HepG2 (cell line): ENCODE measurements at regions not wholly inside any gene's neighbourhood (a gene's known extent, or its start where the extent isn't known, plus 50 kb on each side); places are given as distances from the start of the nearest gene placed in this dataset.

ENCODE experiments used
- ATAC-seq: fragments of 200-7000 bp; cut with Tn5 transposase; 3 replicates; pipeline ENCODE4 v1.9.1; 2020; ENCODE audit warnings: mild to moderate bottlenecking, moderate library complexity
- BruUV-seq: library from RNA; stranded (reverse); fragments of 400-500 nt; replicated peaks from 2 replicates; lab custom pipeline; 2021; lab: Mats Ljungman, UMichigan
- CTCF ChIA-PET: fragments of 300-600 bp; formaldehyde crosslinking; extraction: SDS; loops from one replicate; lab custom pipeline; 2021; ENCODE audit warnings: low total read pairs, inconsistent platforms, low intra/inter-chr PET ratio; lab: Yijun Ruan, JAX
- POLR2A ChIA-PET: fragments of 350-600 bp; sonication (Branson Sonifier 250); formaldehyde crosslinking; loops from one replicate; lab custom pipeline; 2020; ENCODE audit warnings: antibody characterized with exemption, inconsistent platforms; lab: Yijun Ruan, JAX
- DNase-seq: peaks from one replicate; pipeline ENCODE4 v3.0.0-alpha.2; 2015; ENCODE audit warnings: low spot score
- FAIRE-seq: peaks from 3 replicates; lab custom pipeline; 2011; peaks lifted over from hg19 to GRCh38; lab: Jason Lieb, UNC
- H2AFZ ChIP-seq: one replicate; pipeline ENCODE4 v1.6.1; 2011; ENCODE audit warnings: low read length, inconsistent platforms
- H3K27ac ChIP-seq: fragments of 300-600 bp; 3 replicates; pipeline ENCODE4 v1.8.0; 2011; ENCODE audit warnings: mixed run types, mild to moderate bottlenecking, mixed read lengths, low read length, inconsistent platforms; ENCODE audit not compliant: insufficient read depth; ENCODE audit errors: extremely low read length
- H3K27me3 ChIP-seq, 2 experiments: fragments of 200-600 bp in 1 of 2; 2 replicates in 1 of 2; 3 replicates in 1 of 2; pipeline versions ENCODE4 v1.6.0 to v1.8.0; 2011; ENCODE audit warnings: low read length in 2 of 2, mild to moderate bottlenecking in 2 of 2, moderate library complexity in 2 of 2, inconsistent platforms in 1 of 2; ENCODE audit not compliant: insufficient read depth in 2 of 2, control insufficient read depth in 1 of 2
- H3K36me3 ChIP-seq, 2 experiments: fragments of 200-600 bp in 1 of 2; replicated peaks in 1 of 2; 2 replicates in 1 of 2; 3 replicates in 1 of 2; pipeline versions ENCODE4 v1.5.1 to v1.8.0; 2011; ENCODE audit warnings: low read length in 2 of 2, inconsistent platforms in 1 of 2; ENCODE audit not compliant: insufficient read depth in 2 of 2, control insufficient read depth in 1 of 2
- H3K4me1 ChIP-seq: 2 replicates; pipeline ENCODE4 v1.5.1; 2012; ENCODE audit warnings: low read length, inconsistent platforms; ENCODE audit not compliant: insufficient read depth
- H3K4me2 ChIP-seq: 2 replicates; pipeline ENCODE4 v1.6.0; 2011; ENCODE audit warnings: low read depth, low read length, inconsistent platforms
- H3K4me3 ChIP-seq, 3 experiments: fragments of 200-600 bp in 1 of 3; sonication (generic), shearing (Covaris generic) in 1 of 3; replicated peaks in 1 of 3; 2 replicates each; pipeline ENCODE4 v1.5.1; 2011 to 2016; ENCODE audit warnings: low read length in 3 of 3, inconsistent platforms in 2 of 3, low read depth in 2 of 3, mild to moderate bottlenecking in 2 of 3, control low read depth in 1 of 3, mixed read lengths in 1 of 3; ENCODE audit not compliant: insufficient read depth in 1 of 3
- H3K79me2 ChIP-seq: one replicate; pipeline ENCODE4 v1.6.1; 2011; ENCODE audit warnings: low read length, inconsistent platforms; ENCODE audit not compliant: insufficient read depth
- H3K9ac ChIP-seq: 2 replicates; pipeline ENCODE4 v1.6.0; 2011; ENCODE audit warnings: mild to moderate bottlenecking, low read depth, low read length, inconsistent platforms; ENCODE audit not compliant: insufficient read depth
- H3K9me3 ChIP-seq: 2 replicates; pipeline ENCODE4 v1.5.1; 2012; ENCODE audit warnings: mild to moderate bottlenecking, low read length
- H4K20me1 ChIP-seq: 2 replicates; pipeline ENCODE4 v1.6.0; 2011; ENCODE audit warnings: inconsistent platforms, mild to moderate bottlenecking, low read length, moderate library complexity; ENCODE audit not compliant: insufficient read depth
- ESRRA ChIP-seq: sonication (generic); formaldehyde crosslinking; IDR thresholded peaks from 2 replicates; pipeline ENCODE4 v1.5.1; 2020; ENCODE audit warnings: mild to moderate bottlenecking, low read depth, missing genetic modification reagents
- GATAD2A ChIP-seq: IDR thresholded peaks from 2 replicates; pipeline ENCODE4 v1.6.1; 2016
- KMT2B ChIP-seq: IDR thresholded peaks from 2 replicates; pipeline ENCODE4 v1.6.1; 2016; ENCODE audit warnings: missing genetic modification reagents, missing compliant biosample characterization
- MAFF ChIP-seq: IDR thresholded peaks from 2 replicates; pipeline ENCODE4 v1.6.1; 2011; ENCODE audit warnings: low read depth, low read length, improper control_type of control experiment
- MTA1 ChIP-seq: sonication (generic); formaldehyde crosslinking; IDR thresholded peaks from 2 replicates; pipeline ENCODE4 v1.4.0; 2020; ENCODE audit warnings: missing genetic modification reagents, mild to moderate bottlenecking, borderline replicate concordance
- NR0B2 ChIP-seq: sonication (generic); formaldehyde crosslinking; IDR thresholded peaks from 2 replicates; pipeline ENCODE4 v1.4.0; 2020; ENCODE audit warnings: mild to moderate bottlenecking, missing genetic modification reagents
- NR3C1 ChIP-seq: sonication (generic); formaldehyde crosslinking; IDR thresholded peaks from 2 replicates; pipeline ENCODE4 v1.4.0; 2020; ENCODE audit warnings: missing genetic modification reagents
- POGZ ChIP-seq: sonication (generic); formaldehyde crosslinking; IDR thresholded peaks from 2 replicates; pipeline ENCODE4 v1.4.0; 2020; ENCODE audit warnings: mild to moderate bottlenecking, missing genetic modification reagents
- PPARG ChIP-seq: conservative IDR thresholded peaks from 2 replicates; pipeline ENCODE4 v1.6.1; 2016; ENCODE audit warnings: missing biosample characterization, missing genetic modification reagents
- RFX5 ChIP-seq: IDR thresholded peaks from 2 replicates; pipeline ENCODE4 v1.6.1; 2011; ENCODE audit warnings: low read depth, low read length, improper control_type of control experiment
- RNF219 ChIP-seq: sonication (generic); formaldehyde crosslinking; IDR thresholded peaks from 2 replicates; pipeline ENCODE4 v1.5.0; 2020; ENCODE audit warnings: mild to moderate bottlenecking, missing genetic modification reagents
- SKI ChIP-seq: fragments of 450-650 bp; IDR thresholded peaks from one replicate; pipeline ENCODE4 v1.6.1; 2018; ENCODE audit warnings: mild to moderate bottlenecking; ENCODE audit not compliant: partially characterized antibody
- ZBTB39 ChIP-seq: sonication (generic); formaldehyde crosslinking; IDR thresholded peaks from 2 replicates; pipeline ENCODE4 v1.5.0; 2020; ENCODE audit warnings: missing genetic modification reagents
- ZBTB7B ChIP-seq: sonication (generic); formaldehyde crosslinking; IDR thresholded peaks from 2 replicates; pipeline ENCODE4 v1.4.0; 2020; ENCODE audit warnings: missing genetic modification reagents
- ZNF501 ChIP-seq: sonication (generic); formaldehyde crosslinking; IDR thresholded peaks from 2 replicates; pipeline ENCODE4 v1.5.1; 2020; ENCODE audit warnings: mild to moderate bottlenecking, moderate library complexity, missing genetic modification reagents
- ZNF710 ChIP-seq: sonication (generic); formaldehyde crosslinking; IDR thresholded peaks from 2 replicates; pipeline ENCODE4 v1.5.0; 2020; ENCODE audit warnings: mild to moderate bottlenecking, missing genetic modification reagents, borderline replicate concordance
- ZNF891 ChIP-seq: sonication (generic); formaldehyde crosslinking; IDR thresholded peaks from 2 replicates; pipeline ENCODE4 v1.5.0; 2020; ENCODE audit warnings: mild to moderate bottlenecking, missing genetic modification reagents
- ZSCAN21 ChIP-seq: sonication (generic); formaldehyde crosslinking; IDR thresholded peaks from 2 replicates; pipeline ENCODE4 v1.8.0; 2022; ENCODE audit warnings: mild to moderate bottlenecking, missing genetic modification reagents, moderate library complexity, borderline replicate concordance
- WGBS: methylation state at CpG from one replicate; pipeline ENCODE4 v1.1.6; 2017; ENCODE audit warnings: low lambda C conversion rate; 5-methylcytosine and 5-hydroxymethylcytosine counted together
- in situ Hi-C: cut with HindIII; loops from 2 replicates; pipeline ENCODE4 v1.10.0; 2017; ENCODE audit warnings: low pct_unique_long_range_greater_than_20kb; ENCODE audit not compliant: extremely low pct_ligation_motif_present
- intact Hi-C: fragments of 100-400 bp; cut with micrococcal nuclease; formaldehyde crosslinking; loops from one replicate; pipeline ENCODE4 v1.10.0; 2022; ENCODE audit not compliant: unreplicated experiment

GRCh38 chr2:49664827-49665226 is 510.5 kb upstream of the FSHR start:
- Histone ChIP-seq H2AFZ (no peak overlapping the region), H3K79me2 (no peaks in the 10 kb centered on the region), H3K9me3 (peaks cover 14% of the 10 kb centered on the region; the same call in 1 of the 2 replicates), H3K27me3 (no peaks in the 10 kb centered on the region), H3K9ac (no peak overlapping the region), H3K27ac (no peak overlapping the region), H3K4me3 (no peak overlapping the region), H3K4me1 (no peaks in the 10 kb centered on the region), H3K36me3 (no peaks in the 10 kb centered on the region), H4K20me1 (no peaks in the 10 kb centered on the region), H3K4me2 (no peak overlapping the region)
- TF ChIP-seq ZBTB39 (CRISPR knock-in tag): no peak
- TF ChIP-seq ZBTB7B (CRISPR knock-in tag): no peak
- no peak for TF ChIP-seq KMT2B (CRISPR knock-in tag)
- no peak for TF ChIP-seq ESRRA (CRISPR knock-in tag)
- no peak for TF ChIP-seq PPARG (CRISPR knock-in tag)
- TF ChIP-seq ZNF710 (CRISPR knock-in tag): no peak
- no peak for TF ChIP-seq ZNF891 (CRISPR knock-in tag)
- TF ChIP-seq GATAD2A: no peak
- TF ChIP-seq MAFF: no peak
- TF ChIP-seq RNF219 (CRISPR knock-in tag): no peak
- TF ChIP-seq MTA1 (CRISPR knock-in tag): no peak
- TF ChIP-seq NR3C1 (CRISPR knock-in tag): no peak
- TF ChIP-seq POGZ (CRISPR knock-in tag): no peak
- TF ChIP-seq SKI: no peak
- TF ChIP-seq NR0B2 (CRISPR knock-in tag): no peak
- no peak for TF ChIP-seq ZSCAN21 (CRISPR knock-in tag)
- TF ChIP-seq ZNF501 (CRISPR knock-in tag): no peak
- TF ChIP-seq RFX5: no peak
- 0% methylated on average over 3 of the region's 4 CpGs for WGBS
- ATAC-seq: no peak
- in situ Hi-C loops: no loop called here
- ChIA-PET CTCF (no interaction called here), POLR2A (no interaction called here)
- no TSS peak for BruUV-seq
- intact Hi-C loops: no loop called here
- no peak for FAIRE-seq
- DNase-seq: no peak
